Activated T-cell treated with anti-CD3 and anti-CD28 coated beads, Interleukin-2, amount 50 U/mL, for 4 hours (primary cell): ENCODE measurements at regions not wholly inside any gene's neighbourhood (a gene's known extent, or its start where the extent isn't known, plus 50 kb on each side); places are given as distances from the start of the nearest gene placed in this dataset.
"Not testable (repeated sequence)": the region's sequence is repeated elsewhere in the genome, so short reads cannot be mapped to it uniquely, and the experiment has no call there.

Experiments
- ATAC-seq, 2 donors: fragments of 200-7000 bp; cut with Tn5 transposase; one replicate each; pipeline ENCODE4 v1.10.0; 2021
- DNase-seq: peaks from one replicate; pipeline ENCODE4 v3.0.0-alpha.2; 2020
- H3K27me3 Mint-ChIP-seq: one replicate; pipeline ENCODE4 v1.8.0; 2021; ENCODE audit warnings: low read depth, mixed read lengths
- H3K36me3 Mint-ChIP-seq: one replicate; pipeline ENCODE4 v1.8.0; 2022; ENCODE audit warnings: mixed read lengths; ENCODE audit not compliant: insufficient read depth
- H3K4me1 Mint-ChIP-seq: one replicate; pipeline ENCODE4 v1.8.0; 2021; ENCODE audit warnings: low read depth, mixed read lengths
- H3K4me3 Mint-ChIP-seq: one replicate; pipeline ENCODE4 v1.8.0; 2021; ENCODE audit warnings: mild to moderate bottlenecking, moderate library complexity, mixed read lengths
- H3K9me3 Mint-ChIP-seq: one replicate; pipeline ENCODE4 v1.8.0; 2021; ENCODE audit warnings: mixed read lengths

DNA sequence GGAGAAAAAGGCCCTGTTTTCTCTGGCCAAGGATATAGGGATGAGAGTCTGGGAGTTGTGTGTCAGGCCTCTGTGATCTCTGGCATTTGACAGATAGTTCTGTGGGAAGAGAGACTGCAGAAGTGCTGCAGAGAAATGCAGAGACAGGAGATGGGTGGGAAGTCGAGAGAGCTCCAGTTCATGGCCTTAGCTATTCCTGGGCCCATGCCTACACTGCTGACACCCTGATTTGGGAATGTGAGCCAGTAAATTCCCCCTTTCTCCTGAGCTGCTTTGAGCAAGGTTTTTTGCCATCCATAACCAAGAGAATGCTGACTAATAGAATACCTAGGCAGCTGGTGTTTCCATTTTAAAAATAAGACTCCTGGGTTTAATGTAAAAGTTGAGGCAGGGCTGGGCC, 59.3 kb downstream of the EBLN2 start:
- Mint-ChIP-seq H3K4me3 (no peak overlapping the region), H3K9me3 (no peaks in the 10 kb centered on the region), H3K36me3 (no peaks in the 10 kb centered on the region), H3K27me3 (no peaks in the 10 kb centered on the region), H3K4me1 (no peaks in the 10 kb centered on the region)
- no peak for ATAC-seq
- DNase-seq: no peak

DNA sequence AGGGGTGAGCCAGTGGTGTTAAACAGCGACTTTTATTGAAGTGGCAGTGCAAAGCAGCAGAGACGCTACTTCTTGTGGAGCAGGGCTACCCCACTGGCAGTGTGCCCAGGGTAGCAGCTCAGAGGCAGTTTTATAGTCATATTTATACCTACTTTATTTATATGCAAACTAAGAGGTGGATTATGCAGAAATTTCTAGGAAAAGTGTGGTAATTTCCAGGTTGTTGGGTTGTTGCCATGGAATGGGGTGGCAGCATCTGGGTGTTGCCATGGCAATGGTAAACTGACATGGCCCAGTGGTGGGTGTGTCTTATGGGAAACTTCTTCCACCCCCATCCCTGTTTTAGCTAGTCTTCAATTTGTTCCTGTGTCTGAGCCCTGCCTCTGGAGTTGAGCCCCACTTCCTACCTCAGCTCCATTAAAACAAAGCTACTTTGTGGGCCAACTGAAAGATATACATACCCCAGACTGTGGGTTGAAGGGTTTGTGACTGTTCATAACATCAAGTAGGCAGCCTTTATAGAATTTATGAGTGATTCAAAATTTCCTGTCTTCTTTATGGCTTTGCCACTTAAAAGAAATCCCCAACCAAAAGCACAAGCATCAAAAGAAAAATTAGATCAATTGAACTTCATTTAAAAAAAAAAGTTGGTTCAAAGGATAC, 60.3 kb downstream of the EBLN2 start:
- Mint-ChIP-seq H3K4me1 (no peaks in the 10 kb centered on the region), H3K9me3 (no peaks in the 10 kb centered on the region), H3K27me3 (no peaks in the 10 kb centered on the region), H3K4me3 (no peak overlapping the region), H3K36me3 (no peaks in the 10 kb centered on the region)
- DNase-seq (no peak), ATAC-seq (peak in 1 of 2 donors; percentile 14)

DNA sequence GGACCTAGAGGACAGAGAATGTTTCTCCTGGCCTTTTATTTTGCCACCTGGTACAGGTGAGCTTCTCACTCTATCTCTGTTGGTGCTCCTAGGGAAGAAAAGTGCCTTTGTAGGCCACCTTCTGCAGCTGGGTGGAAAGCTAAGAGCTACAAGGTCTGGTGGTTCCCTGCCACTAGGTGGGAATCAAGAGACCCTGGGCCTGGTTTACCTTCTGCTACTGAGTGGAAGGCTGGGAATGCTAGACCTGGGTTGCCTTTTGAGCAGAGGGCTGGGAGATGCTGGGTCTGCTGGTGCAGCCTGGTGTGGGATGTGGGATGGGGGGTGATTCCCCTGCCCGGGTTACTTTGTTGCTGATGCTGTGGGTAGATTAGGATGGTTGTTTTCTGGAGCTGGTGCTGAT, 72.6 kb downstream of the EBLN2 start:
- ATAC-seq (no peak), DNase-seq (no peak)
- Mint-ChIP-seq H3K36me3 (no peaks in the 10 kb centered on the region), H3K4me1 (no peaks in the 10 kb centered on the region), H3K27me3 (peaks cover 17% of the 10 kb centered on the region), H3K9me3 (peaks cover 14% of the 10 kb centered on the region), H3K4me3 (no peak overlapping the region)

DNA sequence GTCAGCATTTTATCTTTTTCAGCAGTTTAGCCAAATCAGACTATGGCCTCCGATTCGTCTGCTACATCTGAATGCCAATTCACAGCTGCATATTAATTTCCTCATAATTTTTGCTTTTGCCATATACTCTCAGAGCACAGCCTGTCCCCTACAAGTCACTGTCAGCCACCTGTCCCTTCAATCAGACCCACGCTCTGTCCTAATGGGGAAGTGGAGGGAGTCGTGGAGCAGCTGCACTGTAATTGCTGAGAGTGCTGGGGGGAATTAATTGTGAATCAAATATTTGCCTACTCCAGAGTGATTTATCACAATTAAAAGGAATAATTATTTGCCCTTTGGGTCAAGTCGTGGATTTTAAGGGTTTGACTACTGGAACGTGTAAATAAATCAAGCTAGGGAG, 75.5 kb downstream of the EBLN2 start:
- ATAC-seq: no peak
- Mint-ChIP-seq H3K4me3 (no peak overlapping the region), H3K4me1 (no peaks in the 10 kb centered on the region), H3K36me3 (no peaks in the 10 kb centered on the region), H3K9me3 (peaks cover 14% of the 10 kb centered on the region), H3K27me3 (peaks cover 15% of the 10 kb centered on the region)
- no peak for DNase-seq

DNA sequence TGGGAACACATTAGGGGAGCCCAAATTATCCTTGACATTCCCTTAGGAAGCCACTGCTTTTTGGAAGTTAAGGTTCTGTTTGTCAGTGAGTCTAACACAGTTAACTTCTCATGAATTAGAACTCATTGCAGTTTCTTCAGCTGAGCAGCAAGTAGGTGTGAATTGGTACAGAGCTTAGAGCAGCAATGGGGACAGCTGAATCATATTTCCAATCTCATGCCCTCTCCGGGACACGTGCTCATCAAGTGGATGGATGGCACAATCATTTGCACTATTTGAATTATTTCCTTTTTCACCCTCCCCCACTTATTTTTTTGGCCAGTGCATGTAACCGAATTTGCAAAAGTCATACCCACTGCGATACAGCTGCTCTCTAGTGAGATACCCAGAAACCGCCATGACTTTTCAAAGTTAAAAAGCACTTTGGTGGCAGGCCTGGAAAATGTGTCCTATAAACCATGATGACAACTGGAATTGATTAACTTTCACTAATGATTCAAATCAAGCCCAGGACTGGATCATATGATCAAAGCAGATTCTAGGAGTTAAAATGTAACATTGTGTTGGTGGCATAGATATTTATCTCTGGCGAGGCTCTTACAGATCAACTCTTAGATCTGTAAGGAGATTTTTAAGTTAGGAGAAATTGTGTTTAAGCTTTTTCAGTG, 76.4 kb downstream of the EBLN2 start:
- ATAC-seq: no peak
- no peak overlapping the region for H3K4me3 Mint-ChIP-seq
- no peak for DNase-seq
- peaks cover 12% of the 10 kb centered on the region for H3K9me3 Mint-ChIP-seq
- H3K27me3 Mint-ChIP-seq: peaks cover 15% of the 10 kb centered on the region
- no peaks in the 10 kb centered on the region for H3K4me1 Mint-ChIP-seq
- H3K36me3 Mint-ChIP-seq: no peaks in the 10 kb centered on the region

DNA sequence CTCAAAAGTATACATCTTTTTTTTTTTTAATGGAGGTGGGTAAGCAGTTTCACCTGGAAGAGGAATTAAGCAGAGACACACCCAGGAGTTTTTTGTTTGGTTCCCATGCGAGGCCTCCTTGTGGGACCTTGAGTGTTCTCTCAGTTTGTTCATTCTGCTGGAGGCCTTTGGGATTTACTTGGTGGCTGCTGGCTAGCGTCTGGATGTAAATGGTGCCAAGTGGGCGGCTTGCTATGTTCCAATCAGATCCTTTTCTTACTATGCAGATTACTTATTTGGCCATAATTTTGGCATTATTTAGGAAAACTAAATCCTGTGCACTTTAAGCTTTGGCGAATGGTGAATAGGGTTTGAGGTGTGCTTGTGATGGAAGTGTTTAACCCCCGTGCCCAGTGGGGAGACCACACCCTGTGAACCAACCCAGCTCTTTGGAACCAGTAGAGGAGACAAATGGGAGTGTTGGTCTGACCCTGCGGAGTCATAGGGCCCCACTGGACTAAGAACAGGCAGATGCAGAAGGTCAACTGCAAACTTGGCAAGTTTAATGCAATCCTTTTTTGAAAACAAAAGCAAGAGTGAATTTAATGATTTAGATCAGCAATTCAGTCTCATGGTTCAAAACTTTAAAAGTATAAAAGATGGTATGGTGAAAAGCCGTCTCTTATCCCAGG, 79.4 kb downstream of the EBLN2 start:
- Mint-ChIP-seq H3K9me3 (no peaks in the 10 kb centered on the region), H3K27me3 (peaks cover 11% of the 10 kb centered on the region), H3K4me1 (no peaks in the 10 kb centered on the region), H3K4me3 (no peak overlapping the region), H3K36me3 (no peaks in the 10 kb centered on the region)
- DNase-seq (no peak), ATAC-seq (no peak)

DNA sequence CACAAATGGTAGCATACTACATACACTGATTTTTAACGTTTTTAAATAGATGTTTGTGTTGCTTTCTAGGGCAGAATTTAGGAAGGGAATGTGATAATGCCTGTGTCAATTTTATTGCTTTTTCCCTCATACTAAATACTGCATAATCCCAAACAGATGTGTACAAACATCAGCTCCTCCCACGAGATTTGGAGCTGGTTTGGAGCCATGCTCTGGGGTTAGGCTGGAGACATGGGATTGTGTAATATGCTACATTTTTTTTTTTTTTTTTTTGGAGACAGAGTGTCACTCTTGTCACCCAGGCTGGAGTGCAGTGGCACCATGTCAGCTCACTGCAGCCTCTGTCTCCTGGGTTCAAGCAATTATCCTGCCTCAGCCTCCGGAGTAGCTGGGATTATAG, 80.1 kb downstream of the EBLN2 start:
- Mint-ChIP-seq H3K4me3 (no peak overlapping the region), H3K36me3 (no peaks in the 10 kb centered on the region), H3K9me3 (no peaks in the 10 kb centered on the region), H3K27me3 (peaks cover 11% of the 10 kb centered on the region), H3K4me1 (no peaks in the 10 kb centered on the region)
- DNase-seq (no peak), ATAC-seq (no peak)

DNA sequence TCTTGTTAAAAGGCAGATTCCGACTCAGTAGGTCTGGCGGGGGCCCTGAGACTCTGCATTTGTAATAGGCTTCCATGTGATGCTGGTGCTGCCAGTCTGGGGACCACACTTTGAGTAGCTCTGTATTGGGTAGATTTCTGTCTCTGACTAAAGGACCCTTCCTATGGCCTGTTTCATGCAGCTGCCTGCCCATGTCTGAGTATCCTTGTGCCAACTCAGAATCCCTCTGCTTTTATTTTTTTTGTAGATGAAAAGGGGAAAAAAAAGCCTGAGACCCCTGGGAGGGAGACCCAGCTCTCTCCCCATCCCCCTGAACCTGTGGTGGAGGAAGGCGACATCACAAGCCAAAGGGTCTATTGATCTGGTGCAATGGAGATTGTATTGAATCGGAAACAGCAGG, 81.9 kb downstream of the EBLN2 start:
- no peaks in the 10 kb centered on the region for H3K9me3 Mint-ChIP-seq
- H3K36me3 Mint-ChIP-seq: no peaks in the 10 kb centered on the region
- no peaks in the 10 kb centered on the region for H3K4me1 Mint-ChIP-seq
- no peak for DNase-seq
- no peak overlapping the region for H3K4me3 Mint-ChIP-seq
- no peak for ATAC-seq
- H3K27me3 Mint-ChIP-seq: peaks cover 3% of the 10 kb centered on the region

DNA sequence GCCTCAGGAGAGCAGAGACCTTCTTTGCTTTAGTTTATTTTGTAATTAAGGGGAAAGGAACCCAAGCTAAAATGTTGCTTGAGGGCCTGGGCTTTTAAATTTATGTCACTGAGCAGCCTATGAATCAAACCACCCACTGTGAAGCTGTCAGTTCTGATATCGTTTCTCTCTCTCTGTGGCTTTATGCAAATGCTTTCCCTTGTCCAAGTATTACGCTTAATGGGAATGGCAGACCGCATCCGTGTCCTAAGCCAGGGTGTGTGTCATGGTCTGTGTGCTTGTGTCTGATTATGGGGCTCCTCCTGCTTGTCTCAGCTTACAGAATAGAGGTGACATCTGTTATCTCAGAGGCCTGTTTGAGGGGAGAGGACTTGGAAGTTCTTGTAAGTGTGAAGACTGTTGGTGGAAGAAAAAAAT, 82.4 kb downstream of the EBLN2 start:
- no peaks in the 10 kb centered on the region for H3K36me3 Mint-ChIP-seq
- H3K9me3 Mint-ChIP-seq: no peaks in the 10 kb centered on the region
- no peaks in the 10 kb centered on the region for H3K4me1 Mint-ChIP-seq
- H3K27me3 Mint-ChIP-seq: peaks cover 3% of the 10 kb centered on the region
- H3K4me3 Mint-ChIP-seq: no peak overlapping the region
- DNase-seq (no peak), ATAC-seq (no peak)

DNA sequence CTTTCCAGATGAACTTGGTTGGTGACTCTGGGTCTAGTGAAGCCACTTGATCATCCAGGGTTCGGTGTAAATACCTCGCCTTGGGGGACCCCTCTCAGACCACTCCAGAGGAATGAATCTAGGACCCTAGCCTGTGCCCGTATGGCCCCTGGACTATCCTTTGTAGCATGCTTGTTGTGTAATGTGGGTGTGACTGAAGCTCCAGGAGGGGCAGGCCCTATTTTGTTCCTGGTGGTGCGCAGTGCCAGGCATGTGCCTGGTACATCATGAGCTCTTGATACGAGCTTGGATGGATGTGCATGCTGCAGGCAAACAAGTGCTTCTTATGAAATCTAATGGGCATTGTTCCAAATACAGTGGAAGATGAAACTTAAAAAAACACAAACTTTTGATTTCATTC, 82.8 kb downstream of the EBLN2 start:
- Mint-ChIP-seq H3K4me1 (no peaks in the 10 kb centered on the region), H3K36me3 (no peaks in the 10 kb centered on the region), H3K4me3 (no peak overlapping the region), H3K9me3 (no peaks in the 10 kb centered on the region), H3K27me3 (peaks cover 3% of the 10 kb centered on the region)
- DNase-seq (no peak), ATAC-seq (no peak)

DNA sequence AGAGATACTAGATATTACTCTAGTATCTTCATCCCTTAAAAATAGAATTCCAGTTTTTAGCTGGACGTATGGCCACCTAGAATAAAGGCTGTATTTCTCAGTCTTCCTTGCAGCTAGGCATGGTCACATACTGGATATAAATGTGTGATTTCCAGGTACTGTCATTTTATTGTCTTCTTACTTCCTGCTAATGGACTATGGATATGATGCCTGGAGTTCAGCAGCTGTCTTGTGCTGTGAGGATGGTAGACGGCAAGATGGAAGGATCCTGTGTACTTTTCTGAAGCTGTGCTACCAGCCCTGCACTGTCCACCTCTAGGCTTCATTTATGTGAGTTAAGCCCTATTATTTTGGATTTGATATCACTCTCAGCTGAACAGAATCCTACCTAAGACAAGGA, 83.4 kb downstream of the EBLN2 start:
- H3K36me3 Mint-ChIP-seq: no peaks in the 10 kb centered on the region
- DNase-seq: no peak
- H3K9me3 Mint-ChIP-seq: no peaks in the 10 kb centered on the region
- no peak overlapping the region for H3K4me3 Mint-ChIP-seq
- no peak for ATAC-seq
- no peaks in the 10 kb centered on the region for H3K4me1 Mint-ChIP-seq
- H3K27me3 Mint-ChIP-seq: peaks cover 4% of the 10 kb centered on the region

DNA sequence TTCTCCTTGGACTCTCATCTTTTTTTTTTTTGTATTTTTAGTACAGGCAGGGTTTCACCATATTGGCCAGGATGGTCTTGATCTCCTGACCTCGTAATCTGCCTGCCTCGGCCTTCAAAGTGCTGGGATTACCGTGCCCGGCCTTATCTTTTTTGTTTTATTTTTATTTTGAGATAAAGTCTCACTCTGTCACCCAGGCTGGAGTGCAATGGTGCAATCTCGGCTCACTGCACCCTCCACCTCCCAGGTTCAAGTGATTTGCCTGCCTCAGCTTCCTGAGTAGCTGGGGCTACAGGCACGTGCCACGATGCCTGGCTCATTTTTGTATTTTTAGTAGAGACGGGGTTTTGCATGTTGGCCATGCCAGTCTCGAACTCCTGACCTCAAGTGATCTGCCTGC, 86.0 kb downstream of the EBLN2 start:
- H3K4me1 Mint-ChIP-seq, DNase-seq, H3K36me3 Mint-ChIP-seq, H3K27me3 Mint-ChIP-seq, H3K9me3 Mint-ChIP-seq, H3K4me3 Mint-ChIP-seq, ATAC-seq: not testable (repeated sequence)

DNA sequence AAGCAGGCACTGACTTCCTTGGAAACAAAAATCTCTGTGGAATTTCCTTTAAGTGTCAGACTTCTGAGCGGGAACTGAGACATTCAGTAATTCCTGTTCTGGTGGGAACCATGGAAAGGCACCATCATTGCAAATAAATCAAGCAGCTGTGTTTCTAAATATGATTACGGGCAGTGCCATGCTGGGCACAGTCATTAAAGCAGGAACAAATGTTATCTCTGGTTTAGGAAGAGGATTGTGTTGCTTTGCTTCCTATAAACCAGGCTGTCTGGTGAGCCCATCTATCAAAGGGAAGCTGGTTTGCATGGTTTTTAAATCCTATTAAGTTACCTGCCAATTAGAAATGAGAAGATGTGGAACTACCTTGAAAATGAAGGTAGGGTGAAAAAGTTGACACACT, 86.7 kb downstream of the EBLN2 start:
- Mint-ChIP-seq H3K27me3 (peaks cover 4% of the 10 kb centered on the region), H3K36me3 (no peaks in the 10 kb centered on the region), H3K9me3 (no peaks in the 10 kb centered on the region), H3K4me1 (no peaks in the 10 kb centered on the region), H3K4me3 (no peak overlapping the region)
- no peak for ATAC-seq
- no peak for DNase-seq

DNA sequence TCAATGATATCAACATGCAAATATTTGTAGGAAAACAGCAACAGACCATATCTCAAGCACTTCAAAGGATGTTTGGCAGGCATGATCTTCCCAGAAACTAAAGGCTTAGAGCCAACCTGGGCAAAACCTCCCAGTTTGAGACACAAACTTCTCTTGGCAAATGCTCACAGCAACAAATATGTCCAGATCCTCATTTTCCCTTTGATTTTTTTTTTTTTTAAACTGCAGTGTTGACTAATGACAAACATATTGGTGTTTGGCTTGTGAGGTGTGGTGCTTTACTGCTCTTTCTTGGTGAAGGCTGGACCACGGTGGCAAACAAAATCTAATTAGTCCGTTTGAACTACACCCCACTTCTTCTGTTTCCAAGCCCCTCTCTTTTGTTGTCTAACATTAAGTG, 87.2 kb downstream of the EBLN2 start:
- no peaks in the 10 kb centered on the region for H3K36me3 Mint-ChIP-seq
- no peaks in the 10 kb centered on the region for H3K9me3 Mint-ChIP-seq
- no peak for ATAC-seq
- H3K4me3 Mint-ChIP-seq: no peak overlapping the region
- no peak for DNase-seq
- H3K4me1 Mint-ChIP-seq: no peaks in the 10 kb centered on the region
- H3K27me3 Mint-ChIP-seq: peaks cover 4% of the 10 kb centered on the region
